PC-3 (cell line): ENCODE measurements at regions not wholly inside any gene's neighbourhood (a gene's known extent, or its start where the extent isn't known, plus 50 kb on each side); places are given as distances from the start of the nearest gene placed in this dataset.

Experiments
- EZH2 ChIP-seq: fragments of 300-600 bp; sonication (generic); IDR thresholded peaks from one replicate; pipeline ENCODE4 v1.6.1; 2017; ENCODE audit warnings: antibody characterized with exemption, mild to moderate bottlenecking, low read length; ENCODE audit not compliant: unreplicated experiment
- EZH2phosphoT487 ChIP-seq: fragments of 300-600 bp; sonication (generic); IDR thresholded peaks from 2 replicates; pipeline ENCODE4 v1.6.1; 2018; ENCODE audit warnings: mild to moderate bottlenecking, antibody characterized with exemption, low read length, borderline replicate concordance
- TF ChIP-seq, protein P1 (sequence below): fragments of 300-600 bp; sonication (generic); conservative IDR thresholded peaks from 2 replicates; pipeline ENCODE4 v1.5.1; 2017; ENCODE audit warnings: antibody characterized with exemption, low read depth, mild to moderate bottlenecking, low read length

DNA sequence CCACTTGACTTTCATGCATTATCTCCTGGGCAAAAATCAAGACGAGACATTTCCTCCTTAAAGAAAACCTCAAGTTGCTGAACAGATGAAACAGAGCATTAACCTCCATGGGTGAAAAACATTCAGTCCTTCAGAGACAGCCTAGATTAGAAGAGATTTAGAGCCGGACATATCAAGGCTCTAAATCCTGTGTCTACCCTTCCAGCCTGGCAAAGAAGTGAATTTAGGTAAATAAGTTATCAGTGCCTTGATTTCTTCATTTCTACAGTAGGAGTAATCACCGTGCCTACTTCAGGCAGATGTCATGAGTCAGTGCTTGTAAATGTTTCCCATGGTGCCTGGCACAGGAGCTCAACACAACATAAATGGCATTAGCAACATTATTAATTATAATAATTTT, 159.3 kb upstream of the PRICKLE2 start:
- TF ChIP-seq, protein P1, sequence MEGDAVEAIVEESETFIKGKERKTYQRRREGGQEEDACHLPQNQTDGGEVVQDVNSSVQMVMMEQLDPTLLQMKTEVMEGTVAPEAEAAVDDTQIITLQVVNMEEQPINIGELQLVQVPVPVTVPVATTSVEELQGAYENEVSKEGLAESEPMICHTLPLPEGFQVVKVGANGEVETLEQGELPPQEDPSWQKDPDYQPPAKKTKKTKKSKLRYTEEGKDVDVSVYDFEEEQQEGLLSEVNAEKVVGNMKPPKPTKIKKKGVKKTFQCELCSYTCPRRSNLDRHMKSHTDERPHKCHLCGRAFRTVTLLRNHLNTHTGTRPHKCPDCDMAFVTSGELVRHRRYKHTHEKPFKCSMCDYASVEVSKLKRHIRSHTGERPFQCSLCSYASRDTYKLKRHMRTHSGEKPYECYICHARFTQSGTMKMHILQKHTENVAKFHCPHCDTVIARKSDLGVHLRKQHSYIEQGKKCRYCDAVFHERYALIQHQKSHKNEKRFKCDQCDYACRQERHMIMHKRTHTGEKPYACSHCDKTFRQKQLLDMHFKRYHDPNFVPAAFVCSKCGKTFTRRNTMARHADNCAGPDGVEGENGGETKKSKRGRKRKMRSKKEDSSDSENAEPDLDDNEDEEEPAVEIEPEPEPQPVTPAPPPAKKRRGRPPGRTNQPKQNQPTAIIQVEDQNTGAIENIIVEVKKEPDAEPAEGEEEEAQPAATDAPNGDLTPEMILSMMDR: no peak
- TF ChIP-seq EZH2 (no peak), EZH2phosphoT487 (no peak)
